ENCODE measurements at regions not wholly inside any gene's neighbourhood (a gene's known extent, or its start where the extent isn't known, plus 50 kb on each side); places are given as distances from the start of the nearest gene placed in this dataset.

DNA sequence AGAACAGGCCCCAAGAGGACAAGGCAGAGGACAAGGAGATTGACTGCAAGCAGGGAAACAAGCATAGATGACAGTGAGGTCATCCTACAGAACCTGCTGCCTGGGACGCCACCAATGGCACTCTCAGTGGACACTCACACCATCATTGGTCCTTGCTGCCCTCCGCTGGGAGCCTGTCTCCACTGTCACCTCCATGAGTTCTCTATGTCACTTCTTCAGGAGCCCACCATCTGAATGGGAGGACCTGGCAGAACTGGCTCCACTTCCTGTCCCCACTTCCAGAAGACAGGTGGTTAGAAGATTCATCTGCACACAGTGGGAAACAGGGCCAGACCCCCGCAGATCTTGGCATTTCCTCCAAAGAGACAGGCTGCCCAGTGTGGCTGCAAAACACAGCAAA, 188.9 kb downstream of the HSD17B3 start:
- TF ChIP-seq POLR2A (IDR thresholded peaks at IDR 0.05; ENCODE audit: low read depth, low read length), result no peak
- TF ChIP-seq, protein P1, sequence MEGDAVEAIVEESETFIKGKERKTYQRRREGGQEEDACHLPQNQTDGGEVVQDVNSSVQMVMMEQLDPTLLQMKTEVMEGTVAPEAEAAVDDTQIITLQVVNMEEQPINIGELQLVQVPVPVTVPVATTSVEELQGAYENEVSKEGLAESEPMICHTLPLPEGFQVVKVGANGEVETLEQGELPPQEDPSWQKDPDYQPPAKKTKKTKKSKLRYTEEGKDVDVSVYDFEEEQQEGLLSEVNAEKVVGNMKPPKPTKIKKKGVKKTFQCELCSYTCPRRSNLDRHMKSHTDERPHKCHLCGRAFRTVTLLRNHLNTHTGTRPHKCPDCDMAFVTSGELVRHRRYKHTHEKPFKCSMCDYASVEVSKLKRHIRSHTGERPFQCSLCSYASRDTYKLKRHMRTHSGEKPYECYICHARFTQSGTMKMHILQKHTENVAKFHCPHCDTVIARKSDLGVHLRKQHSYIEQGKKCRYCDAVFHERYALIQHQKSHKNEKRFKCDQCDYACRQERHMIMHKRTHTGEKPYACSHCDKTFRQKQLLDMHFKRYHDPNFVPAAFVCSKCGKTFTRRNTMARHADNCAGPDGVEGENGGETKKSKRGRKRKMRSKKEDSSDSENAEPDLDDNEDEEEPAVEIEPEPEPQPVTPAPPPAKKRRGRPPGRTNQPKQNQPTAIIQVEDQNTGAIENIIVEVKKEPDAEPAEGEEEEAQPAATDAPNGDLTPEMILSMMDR (IDR thresholded peaks at IDR 0.05; ENCODE audit: extremely low read depth in 1 of 2, insufficient read depth in 1 of 2, low read depth in 1 of 2, low read length in 2 of 2), result no peak
- no peak for TF ChIP-seq JUN (IDR thresholded peaks at IDR 0.05; ENCODE audit: borderline replicate concordance, insufficient read depth, insufficient read length, low read depth)
- TF ChIP-seq EZH2 (IDR thresholded peaks at IDR 0.05; ENCODE audit: borderline replicate concordance, low read depth, low read length, severe bottlenecking), result no peak
- no peak for TF ChIP-seq POLR2AphosphoS5 (IDR thresholded peaks at IDR 0.05; ENCODE audit: insufficient read depth, low read depth, low read length)
- TF ChIP-seq GATA2 (IDR thresholded peaks at IDR 0.05; ENCODE audit: insufficient read depth, insufficient read length, low read depth, low read length), result no peak
- TF ChIP-seq, protein P2, sequence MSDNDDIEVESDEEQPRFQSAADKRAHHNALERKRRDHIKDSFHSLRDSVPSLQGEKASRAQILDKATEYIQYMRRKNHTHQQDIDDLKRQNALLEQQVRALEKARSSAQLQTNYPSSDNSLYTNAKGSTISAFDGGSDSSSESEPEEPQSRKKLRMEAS (IDR thresholded peaks at IDR 0.05; ENCODE audit: insufficient read depth, insufficient read length), result no peak
- no peak for TF ChIP-seq MYC (IDR thresholded peaks at IDR 0.05; ENCODE audit: low read depth, low read length)

All from endothelial cell of umbilical vein (primary cell).